A549 (cell line): ENCODE measurements at regions not wholly inside any gene's neighbourhood (a gene's known extent, or its start where the extent isn't known, plus 50 kb on each side); places are given as distances from the start of the nearest gene placed in this dataset.

Experiments used
- CEBPB ChIP-seq, 2 experiments: fragments of >200 bp in 1 of 2; sonication (Bioruptor Twin) in 1 of 2; formaldehyde crosslinking in 1 of 2; IDR thresholded peaks; 2 replicates each; pipeline ENCODE4 v1.6.1; 2012 to 2016
- CTCF ChIP-seq: fragments of >200 bp; sonication (Bioruptor Twin); formaldehyde crosslinking; IDR thresholded peaks from 3 replicates; pipeline ENCODE4 v1.5.1; 2016
- POLR2A ChIP-seq: IDR thresholded peaks from 2 replicates; pipeline ENCODE4 v1.6.1; 2012; ENCODE audit warnings: mild to moderate bottlenecking, low read length

DNA sequence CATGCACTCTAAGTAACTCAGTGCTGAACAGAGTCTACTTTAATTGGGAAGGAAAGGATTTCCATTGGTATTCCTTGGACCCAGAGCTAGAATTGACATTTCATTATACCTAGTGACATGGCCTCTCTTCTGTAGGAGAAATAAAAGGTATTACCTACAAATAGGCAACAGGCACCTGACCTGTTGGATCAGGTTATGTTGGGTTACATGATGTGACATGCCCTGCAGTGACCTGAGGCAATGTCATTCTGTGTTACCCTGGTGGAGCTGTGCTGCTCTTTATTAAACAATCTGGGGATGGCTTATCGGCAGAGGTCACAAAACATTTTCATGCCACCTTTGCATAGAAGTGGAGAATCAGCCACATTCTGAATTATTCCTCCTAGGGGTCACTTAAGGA is 427.7 kb downstream of the MDFIC start:
- TF ChIP-seq CEBPB (IDR thresholded peaks at IDR 0.05), result no peak
- TF ChIP-seq POLR2A, result no peak
- TF ChIP-seq CTCF, result no peak
